Lung (tissue), 11 donors: ENCODE measurements at regions not wholly inside any gene's neighbourhood (a gene's known extent, or its start where the extent isn't known, plus 50 kb on each side); places are given as distances from the start of the nearest gene placed in this dataset.

ENCODE experiments used
- ATAC-seq: fragments of 200-7000 bp; cut with Tn5 transposase; one replicate; pipeline ENCODE4 v1.9.1; 2020; ENCODE audit warnings: moderate number of reproducible peaks; ENCODE audit not compliant: insufficient read depth, low FRiP score
- DNase-seq, 3 donors: peaks; one replicate each; pipeline ENCODE4 v3.0.0-alpha.2; 2013 to 2017
- H3K27ac ChIP-seq, 2 donors: one replicate each; pipeline ENCODE4 v1.5.1; 2013; ENCODE audit warnings: mild to moderate bottlenecking in 2 of 2, moderate library complexity in 2 of 2, control low read depth in 1 of 2, inconsistent platforms in 1 of 2, low read depth in 1 of 2, low read length in 1 of 2
- H3K27me3 ChIP-seq, 3 donors: one replicate each; pipeline ENCODE4 v1.5.1; 2013; ENCODE audit warnings: low read length in 2 of 3; ENCODE audit not compliant: control insufficient read depth in 3 of 3, insufficient read depth in 3 of 3
- H3K36me3 ChIP-seq, 4 donors: one replicate each; pipeline ENCODE4 v1.5.1; 2013; ENCODE audit warnings: low read length in 4 of 4, mild to moderate bottlenecking in 1 of 4, moderate library complexity in 1 of 4; ENCODE audit not compliant: control insufficient read depth in 4 of 4, insufficient read depth in 4 of 4
- H3K4me1 ChIP-seq, 5 donors: one replicate each; pipeline ENCODE4 v1.5.1; 2013; ENCODE audit warnings: low read length in 5 of 5, mild to moderate bottlenecking in 2 of 5, moderate library complexity in 1 of 5; ENCODE audit not compliant: control insufficient read depth in 5 of 5, insufficient read depth in 5 of 5
- H3K4me3 ChIP-seq: one replicate; pipeline ENCODE4 v1.5.1; 2013; ENCODE audit warnings: mild to moderate bottlenecking, control low read depth, moderate library complexity
- H3K9ac ChIP-seq, 2 donors: one replicate each; pipeline ENCODE4 v1.5.1; 2013; ENCODE audit warnings: low read length in 2 of 2, control low read depth in 1 of 2; ENCODE audit not compliant: insufficient read depth in 1 of 2
- H3K9me3 ChIP-seq, 4 donors: one replicate each; pipeline ENCODE4 v1.5.1; 2013; ENCODE audit warnings: low read length in 3 of 4, mild to moderate bottlenecking in 1 of 4, moderate library complexity in 1 of 4; ENCODE audit not compliant: control insufficient read depth in 4 of 4, insufficient read depth in 3 of 4
- CTCF ChIP-seq: IDR thresholded peaks from 2 replicates; pipeline ENCODE4 v1.5.1; 2012; ENCODE audit warnings: mild to moderate bottlenecking; ENCODE audit errors: control extremely low read depth, extremely low read depth
- WGBS, 2 donors: extraction: QIAGEN DNeasy Blood & Tissue Kit; methylation state at CpG; one replicate each; pipeline ENCODE4 v1.1.7; 2013; 5-methylcytosine and 5-hydroxymethylcytosine counted together
- donor health status: control.
- donor health status: control.
- donor health status: Bipolar disorder and iron deficiency.
- donor health status: healthy.
- donor health status: DM: yes; HTN: yes; CAD: no.

- 92 to 94% methylated on average over 5 of the region's 5 CpGs for WGBS, 2 donors
- H3K27ac ChIP-seq, result no peak overlapping the region
- TF ChIP-seq CTCF, result no peak
- no peak overlapping the region for H3K4me3 ChIP-seq
- DNase-seq (no peak), ATAC-seq (no peak)
- H3K9ac ChIP-seq, result no peak overlapping the region
- peaks cover 0 to 3% (median 0%) of the 10 kb centered on the region in 4 donors for H3K9me3 ChIP-seq
- H3K36me3 ChIP-seq, result no peaks in the 10 kb centered on the region
- no peaks in the 10 kb centered on the region for H3K4me1 ChIP-seq
- no peaks in the 10 kb centered on the region for H3K27me3 ChIP-seq
These were observed 476.8 kb downstream of the NTRK3 start for GRCh38 chr15:87779746-87780145.

GRCh38 chr15:87778358-87778757, 478.2 kb downstream of the NTRK3 start:
- Histone ChIP-seq H3K27me3 (no peaks in the 10 kb centered on the region), H3K9ac (no peak overlapping the region), H3K9me3 (no peaks in the 10 kb centered on the region), H3K4me1 (no peaks in the 10 kb centered on the region), H3K27ac (no peak overlapping the region), H3K4me3 (no peak overlapping the region), H3K36me3 (no peaks in the 10 kb centered on the region)
- ATAC-seq (no peak), DNase-seq (no peak)
- 75 to 89% methylated on average over 11 of the region's 11 CpGs for WGBS, 2 donors
- no peak for TF ChIP-seq CTCF

GRCh38 chr15:87777054-87777561, 479.4 kb downstream of the NTRK3 start:
- Histone ChIP-seq H3K27me3 (no peaks in the 10 kb centered on the region), H3K27ac (no peak overlapping the region), H3K4me3 (no peak overlapping the region), H3K9ac (no peak overlapping the region), H3K4me1 (no peaks in the 10 kb centered on the region), H3K9me3 (no peaks in the 10 kb centered on the region), H3K36me3 (no peaks in the 10 kb centered on the region)
- DNase-seq (no peak), ATAC-seq (peak; percentile 16)
- no peak for TF ChIP-seq CTCF
- 59 to 81% methylated on average over 3 of the region's 3 CpGs for WGBS, 2 donors

GRCh38 chr15:87767516-87767915, 489.0 kb downstream of the NTRK3 start:
- no peak overlapping the region for H3K27ac ChIP-seq
- DNase-seq (no peak), ATAC-seq (no peak)
- H3K9ac ChIP-seq, result no peak overlapping the region
- no peaks in the 10 kb centered on the region for H3K36me3 ChIP-seq
- H3K27me3 ChIP-seq, result no peaks in the 10 kb centered on the region
- 92 to 97% methylated on average over 3 of the region's 3 CpGs for WGBS, 2 donors
- no peak for TF ChIP-seq CTCF
- peaks cover 0 to 5% (median 0%) of the 10 kb centered on the region in 4 donors for H3K9me3 ChIP-seq
- peaks cover 0 to 5% (median 0%) of the 10 kb centered on the region in 5 donors for H3K4me1 ChIP-seq
- no peak overlapping the region for H3K4me3 ChIP-seq
